ENCODE measurements at regions not wholly inside any gene's neighbourhood (a gene's known extent, or its start where the extent isn't known, plus 50 kb on each side); places are given as distances from the start of the nearest gene placed in this dataset.

- Histone ChIP-seq H3K4me1 (ENCODE audit: low read length) (no peaks in the 10 kb centered on the region), H3K36me3 (replicated peaks; ENCODE audit: low read depth, low read length) (peaks cover 3% of the 10 kb centered on the region), H3K27ac (ENCODE audit: low read length) (no peak overlapping the region), H3K9me3 (ENCODE audit: insufficient read depth, low read length) (no peaks in the 10 kb centered on the region), H3K79me2 (ENCODE audit: low read length) (no peaks in the 10 kb centered on the region), H3K27me3 (ENCODE audit: low read depth, low read length) (no peaks in the 10 kb centered on the region), H3K4me3 (ENCODE audit: low read length) (no peak overlapping the region), H2AFZ (ENCODE audit: low read depth, low read length) (no peak overlapping the region), H3K4me2 (ENCODE audit: low read length) (no peak overlapping the region), H3K9ac (ENCODE audit: low read length) (no peak overlapping the region), H4K20me1 (ENCODE audit: insufficient read depth, low read length) (no peaks in the 10 kb centered on the region)
- TF ChIP-seq CTCF (IDR thresholded peaks at IDR 0.05; ENCODE audit: low read depth, low read length) (no peak), EZH2phosphoT487 (IDR thresholded peaks at IDR 0.05; ENCODE audit: low read depth) (no peak)
Observed at GRCh38 chr9:103811462-103811861, 282.6 kb upstream of the SMC2 start.

- H3K4me3 ChIP-seq (ENCODE audit: low read length) = no peak overlapping the region
- H3K9ac ChIP-seq (ENCODE audit: low read length) = no peak overlapping the region
- peaks cover 3% of the 10 kb centered on the region for H3K36me3 ChIP-seq (replicated peaks; ENCODE audit: low read depth, low read length)
- H3K4me1 ChIP-seq (ENCODE audit: low read length) = peaks cover 10% of the 10 kb centered on the region
- H4K20me1 ChIP-seq (ENCODE audit: insufficient read depth, low read length) = no peaks in the 10 kb centered on the region
- no peaks in the 10 kb centered on the region for H3K79me2 ChIP-seq (ENCODE audit: low read length)
- no peaks in the 10 kb centered on the region for H3K9me3 ChIP-seq (ENCODE audit: insufficient read depth, low read length)
- H3K4me2 ChIP-seq (ENCODE audit: low read length) = 0 out of 2 replicates have a peak overlapping the region, but pooled peaks have one; percentile 5
- H3K27me3 ChIP-seq (ENCODE audit: low read depth, low read length) = no peaks in the 10 kb centered on the region
- 0 out of 2 replicates have a peak overlapping the region, but pooled peaks have one; percentile 27 for H2AFZ ChIP-seq (ENCODE audit: low read depth, low read length)
- no peak for TF ChIP-seq CTCF (IDR thresholded peaks at IDR 0.05; ENCODE audit: low read depth, low read length)
- TF ChIP-seq EZH2phosphoT487 (IDR thresholded peaks at IDR 0.05; ENCODE audit: low read depth) = no peak
- no peak overlapping the region for H3K27ac ChIP-seq (ENCODE audit: low read length)
Observed at GRCh38 chr9:103816146-103816545, 278.0 kb upstream of the SMC2 start.

GRCh38 chr9:103819936-103820335, 274.2 kb upstream of the SMC2 start:
- H3K4me3 ChIP-seq (ENCODE audit: low read length) = no peak overlapping the region
- no peaks in the 10 kb centered on the region for H3K9me3 ChIP-seq (ENCODE audit: insufficient read depth, low read length)
- H3K36me3 ChIP-seq (replicated peaks; ENCODE audit: low read depth, low read length) = peaks cover 3% of the 10 kb centered on the region
- H3K9ac ChIP-seq (ENCODE audit: low read length) = no peak overlapping the region
- H3K27me3 ChIP-seq (ENCODE audit: low read depth, low read length) = no peaks in the 10 kb centered on the region
- no peak for TF ChIP-seq CTCF (IDR thresholded peaks at IDR 0.05; ENCODE audit: low read depth, low read length)
- no peak for TF ChIP-seq EZH2phosphoT487 (IDR thresholded peaks at IDR 0.05; ENCODE audit: low read depth)
- H3K27ac ChIP-seq (ENCODE audit: low read length) = no peak overlapping the region
- H3K79me2 ChIP-seq (ENCODE audit: low read length) = no peaks in the 10 kb centered on the region
- H3K4me1 ChIP-seq (ENCODE audit: low read length) = peaks cover 10% of the 10 kb centered on the region
- H3K4me2 ChIP-seq (ENCODE audit: low read length) = no peak overlapping the region
- no peaks in the 10 kb centered on the region for H4K20me1 ChIP-seq (ENCODE audit: insufficient read depth, low read length)
- no peak overlapping the region for H2AFZ ChIP-seq (ENCODE audit: low read depth, low read length)

GRCh38 chr9:103821115-103821514, 273.0 kb upstream of the SMC2 start:
- no peaks in the 10 kb centered on the region for H3K79me2 ChIP-seq (ENCODE audit: low read length)
- H3K9me3 ChIP-seq (ENCODE audit: insufficient read depth, low read length) = no peaks in the 10 kb centered on the region
- no peak overlapping the region for H2AFZ ChIP-seq (ENCODE audit: low read depth, low read length)
- H3K27me3 ChIP-seq (ENCODE audit: low read depth, low read length) = no peaks in the 10 kb centered on the region
- peaks cover 10% of the 10 kb centered on the region for H3K4me1 ChIP-seq (ENCODE audit: low read length)
- H3K4me3 ChIP-seq (ENCODE audit: low read length) = no peak overlapping the region
- H3K27ac ChIP-seq (ENCODE audit: low read length) = no peak overlapping the region
- peaks cover 3% of the 10 kb centered on the region for H3K36me3 ChIP-seq (replicated peaks; ENCODE audit: low read depth, low read length)
- no peaks in the 10 kb centered on the region for H4K20me1 ChIP-seq (ENCODE audit: insufficient read depth, low read length)
- H3K4me2 ChIP-seq (ENCODE audit: low read length) = no peak overlapping the region
- no peak for TF ChIP-seq EZH2phosphoT487 (IDR thresholded peaks at IDR 0.05; ENCODE audit: low read depth)
- no peak overlapping the region for H3K9ac ChIP-seq (ENCODE audit: low read length)

- H3K36me3 ChIP-seq (replicated peaks; ENCODE audit: low read depth, low read length) = no peaks in the 10 kb centered on the region
- no peak overlapping the region for H3K4me2 ChIP-seq (ENCODE audit: low read length)
- no peak overlapping the region for H3K9ac ChIP-seq (ENCODE audit: low read length)
- no peaks in the 10 kb centered on the region for H4K20me1 ChIP-seq (ENCODE audit: insufficient read depth, low read length)
- no peak overlapping the region for H3K4me3 ChIP-seq (ENCODE audit: low read length)
- TF ChIP-seq CTCF (IDR thresholded peaks at IDR 0.05; ENCODE audit: low read depth, low read length) = no peak
- no peak for TF ChIP-seq EZH2phosphoT487 (IDR thresholded peaks at IDR 0.05; ENCODE audit: low read depth)
- H3K27me3 ChIP-seq (ENCODE audit: low read depth, low read length) = no peaks in the 10 kb centered on the region
- H2AFZ ChIP-seq (ENCODE audit: low read depth, low read length) = no peak overlapping the region
- no peak overlapping the region for H3K27ac ChIP-seq (ENCODE audit: low read length)
- H3K79me2 ChIP-seq (ENCODE audit: low read length) = no peaks in the 10 kb centered on the region
- no peaks in the 10 kb centered on the region for H3K9me3 ChIP-seq (ENCODE audit: insufficient read depth, low read length)
- H3K4me1 ChIP-seq (ENCODE audit: low read length) = no peaks in the 10 kb centered on the region
Observed at GRCh38 chr9:103837940-103838339, 256.2 kb upstream of the SMC2 start.

All from OCI-LY3 (cell line).